GM19193 (cell line): ENCODE measurements at regions not wholly inside any gene's neighbourhood (a gene's known extent, or its start where the extent isn't known, plus 50 kb on each side); places are given as distances from the start of the nearest gene placed in this dataset.

Experiments used
- POLR2A ChIP-seq: IDR thresholded peaks from 4 replicates; pipeline ENCODE4 v1.6.1; 2011; ENCODE audit not compliant: insufficient read depth, insufficient read length; ENCODE audit errors: extremely low read depth

- no peak for TF ChIP-seq POLR2A
Observed at GRCh38 chr7:155138204-155138603, 68.1 kb downstream of the HTR5A start.

- no peak for TF ChIP-seq POLR2A
Observed at GRCh38 chr7:155141562-155141961, 71.4 kb downstream of the HTR5A start.

- TF ChIP-seq POLR2A, result no peak
Observed at GRCh38 chr7:155143381-155143780, 73.3 kb downstream of the HTR5A start.

- TF ChIP-seq POLR2A, result no peak
Observed at GRCh38 chr7:155144371-155144770, 74.2 kb downstream of the HTR5A start.

GRCh38 chr7:155145477-155146255 is 75.5 kb downstream of the HTR5A start:
- no peak for TF ChIP-seq POLR2A

- no peak for TF ChIP-seq POLR2A
Observed at GRCh38 chr7:155147172-155147571, 77.0 kb downstream of the HTR5A start.

GRCh38 chr7:155147624-155148023 is 77.5 kb downstream of the HTR5A start:
- TF ChIP-seq POLR2A, result no peak

GRCh38 chr7:155153676-155154075 is 83.6 kb downstream of the HTR5A start:
- no peak for TF ChIP-seq POLR2A

GRCh38 chr7:155154586-155154985 is 84.5 kb downstream of the HTR5A start:
- no peak for TF ChIP-seq POLR2A

- TF ChIP-seq POLR2A, result no peak
Observed at GRCh38 chr7:155161690-155162089, 91.6 kb downstream of the HTR5A start.

GRCh38 chr7:155162422-155162821 is 92.3 kb downstream of the HTR5A start:
- TF ChIP-seq POLR2A, result no peak

GRCh38 chr7:155163696-155164095 is 93.6 kb downstream of the HTR5A start:
- no peak for TF ChIP-seq POLR2A

- no peak for TF ChIP-seq POLR2A
Observed at GRCh38 chr7:155164316-155164715, 94.2 kb downstream of the HTR5A start.

- no peak for TF ChIP-seq POLR2A
Observed at GRCh38 chr7:155166108-155166507, 96.0 kb downstream of the HTR5A start.

GRCh38 chr7:155166673-155167370 is 96.7 kb downstream of the HTR5A start:
- TF ChIP-seq POLR2A, result no peak

- TF ChIP-seq POLR2A, result no peak
Observed at GRCh38 chr7:155167706-155168365, 97.7 kb downstream of the HTR5A start.

- TF ChIP-seq POLR2A, result no peak
Observed at GRCh38 chr7:155168597-155169480, 98.7 kb downstream of the HTR5A start.
